NCI-H526 treated with DMSO at 0.1 percent for 48 hours (cell line): ENCODE measurements at regions not wholly inside any gene's neighbourhood (a gene's known extent, or its start where the extent isn't known, plus 50 kb on each side); places are given as distances from the start of the nearest gene placed in this dataset.

ENCODE experiments used
- DNase-seq: peaks from one replicate; lab custom pipeline; 2025; lab: John Stamatoyannopoulos, UW

GRCh38 chr15:93649691-93650235 is 560.8 kb upstream of the RGMA start:
- no peak for DNase-seq

GRCh38 chr15:93646193-93646592 is 557.2 kb upstream of the RGMA start:
- no peak for DNase-seq

DNA sequence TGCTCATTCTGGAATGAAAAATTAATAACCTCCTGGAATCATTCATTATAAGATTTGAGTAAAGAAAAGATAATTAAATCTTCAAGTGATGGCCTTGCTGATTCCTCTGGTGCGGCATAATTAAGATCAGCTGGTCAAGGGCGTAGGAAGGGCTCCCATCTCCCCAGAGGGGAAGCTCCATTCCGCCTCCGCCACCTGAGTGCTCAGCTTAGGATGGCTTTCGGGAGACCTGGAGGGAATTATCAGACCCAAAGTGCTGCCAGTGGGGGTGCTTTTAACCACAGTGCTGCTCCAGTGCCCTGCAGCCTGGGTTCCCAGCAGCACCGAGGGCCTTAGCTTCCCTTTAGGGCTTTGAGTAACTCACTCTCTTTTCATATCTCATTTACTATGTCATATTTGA is 556.6 kb upstream of the RGMA start:
- DNase-seq, result no peak

GRCh38 chr15:93644595-93644994 is 555.6 kb upstream of the RGMA start:
- DNase-seq, result no peak

DNA sequence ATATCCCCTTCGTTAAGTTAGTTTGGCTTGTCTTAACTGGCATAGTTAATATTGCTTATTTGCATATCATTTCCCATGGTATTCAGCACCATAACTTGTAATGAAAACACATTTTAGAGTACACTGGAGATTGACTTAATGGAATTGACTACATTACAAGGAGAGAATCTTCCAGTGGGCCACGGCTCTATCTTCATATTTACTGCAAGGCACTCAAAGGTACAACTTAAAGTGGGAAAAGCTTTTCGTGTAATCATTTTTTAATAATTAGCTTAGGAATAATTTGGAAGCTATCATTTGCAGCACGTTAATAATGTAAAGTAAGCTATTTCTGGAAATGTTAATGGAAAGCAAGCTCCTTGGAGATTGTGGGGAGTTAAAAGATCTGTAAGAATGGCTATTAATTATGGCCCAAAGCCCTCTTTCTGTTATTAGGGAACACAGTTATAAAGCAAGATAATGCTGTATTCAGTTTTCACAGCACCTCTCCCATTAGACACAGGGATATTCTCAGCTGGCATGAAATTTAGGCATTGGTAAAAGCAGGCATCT is 551.5 kb upstream of the RGMA start:
- DNase-seq, result peak; percentile 83

DNA sequence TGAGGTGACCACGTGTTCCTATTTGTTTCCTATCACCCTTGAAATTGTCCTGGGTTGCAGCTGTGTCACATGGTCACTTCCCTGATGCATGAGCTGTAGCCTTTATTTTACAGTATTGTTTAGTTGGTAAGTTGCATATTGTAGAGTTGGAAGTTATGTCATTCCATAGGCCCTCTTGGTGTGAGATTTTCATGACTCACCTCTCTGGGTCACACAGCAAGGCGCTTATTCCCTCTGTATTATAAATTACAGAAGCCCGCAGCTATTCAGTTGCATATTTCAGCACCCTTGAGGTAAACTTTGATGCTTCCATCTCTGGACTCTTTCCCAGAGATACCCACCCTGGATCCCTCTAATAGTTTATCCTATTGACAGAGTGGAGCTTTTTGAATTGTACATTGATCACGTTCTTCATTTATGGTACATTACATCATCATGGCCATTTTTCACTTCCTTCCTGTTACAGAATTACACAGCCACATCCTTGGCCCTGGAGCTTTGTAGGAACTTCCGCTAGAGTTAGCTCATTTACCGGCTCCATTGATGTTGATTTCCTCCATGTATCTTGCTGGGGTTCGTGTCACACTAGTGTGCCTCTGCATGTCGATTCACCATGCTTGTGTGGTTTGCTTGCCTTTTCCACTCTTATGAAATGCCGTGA is 543.1 kb upstream of the RGMA start:
- no peak for DNase-seq

- no peak for DNase-seq
Observed at GRCh38 chr15:93619597-93619996, 530.6 kb upstream of the RGMA start.

GRCh38 chr15:93617443-93617842 is 528.4 kb upstream of the RGMA start:
- DNase-seq, result peak; percentile 6

DNA sequence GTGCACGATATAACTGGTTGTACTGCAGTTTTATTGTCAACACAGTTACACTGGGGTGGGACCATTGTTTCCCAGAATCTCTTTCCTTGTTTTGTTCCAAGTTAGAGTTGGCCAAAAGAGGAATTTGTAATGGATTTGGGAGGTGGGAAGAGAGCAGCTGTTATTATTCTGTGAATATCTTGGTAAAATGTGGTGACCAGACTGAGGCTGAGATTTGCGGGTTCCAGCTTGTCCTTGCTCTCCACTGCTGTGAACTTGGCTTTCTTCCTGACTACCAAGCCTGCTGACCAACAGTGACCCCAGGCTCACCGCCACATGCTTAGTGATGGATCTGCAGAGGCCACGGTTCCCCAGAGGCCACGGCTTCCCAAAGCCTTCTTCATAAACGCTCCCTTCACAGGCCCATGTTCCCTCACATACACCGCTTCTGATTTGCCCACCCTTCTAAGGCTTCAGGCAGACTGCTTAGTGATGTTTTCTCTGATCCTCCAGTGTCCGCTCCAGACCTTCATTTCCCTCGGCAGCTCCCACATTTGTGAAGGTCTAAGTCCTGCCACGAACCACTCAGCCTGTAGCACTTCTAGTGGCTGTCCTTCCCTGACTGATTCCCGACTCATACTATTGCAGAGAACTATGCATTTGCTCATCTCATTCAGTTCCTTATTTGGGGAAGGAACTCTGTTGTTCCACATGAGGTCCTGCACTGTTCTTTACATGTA is 525.5 kb upstream of the RGMA start:
- no peak for DNase-seq

DNA sequence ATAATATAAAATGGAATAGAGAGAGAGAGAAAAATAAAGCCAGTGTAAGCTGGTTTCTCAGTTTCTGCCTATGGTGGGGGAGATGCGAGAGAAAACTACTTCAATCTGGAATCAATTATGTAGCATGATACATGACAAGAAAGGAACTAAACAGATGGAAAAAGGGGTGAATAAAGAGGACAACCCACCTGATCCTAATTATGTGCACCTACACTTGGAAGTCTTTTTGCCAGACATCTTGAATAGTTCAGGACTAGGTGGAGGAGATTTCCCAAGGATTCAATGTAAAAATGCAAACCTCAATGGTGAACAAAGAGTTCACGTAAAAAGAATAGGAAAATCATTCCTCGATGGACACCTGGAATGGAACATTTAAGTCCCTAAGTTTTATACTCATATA is 524.4 kb upstream of the RGMA start:
- no peak for DNase-seq

- no peak for DNase-seq
Observed at GRCh38 chr15:93612953-93613352, 523.9 kb upstream of the RGMA start.

DNA sequence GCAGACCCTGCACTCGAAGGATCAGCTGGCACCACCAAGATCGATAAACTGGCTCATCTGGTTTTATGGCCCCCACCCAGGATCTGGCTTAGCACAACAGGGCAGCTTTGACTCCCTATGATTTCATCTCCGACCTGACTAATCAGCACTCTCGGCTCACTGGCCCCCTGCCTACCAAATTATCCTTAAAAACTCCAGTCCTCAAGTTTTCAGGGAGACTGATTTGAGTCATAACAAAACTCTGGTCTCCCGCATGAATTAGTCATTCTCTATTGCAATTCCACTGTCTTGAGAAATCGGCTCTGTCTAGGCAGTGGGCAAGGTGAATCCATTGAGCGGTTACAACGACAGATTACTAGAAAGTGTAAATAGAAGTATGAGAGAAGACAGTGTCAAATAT is 521.9 kb upstream of the RGMA start:
- no peak for DNase-seq

GRCh38 chr15:93608643-93609148 is 519.7 kb upstream of the RGMA start:
- DNase-seq, result no peak

GRCh38 chr15:93603550-93603949 is 514.5 kb upstream of the RGMA start:
- DNase-seq, result no peak

- DNase-seq, result no peak
Observed at GRCh38 chr15:93587059-93587521, 498.1 kb upstream of the RGMA start.

DNA sequence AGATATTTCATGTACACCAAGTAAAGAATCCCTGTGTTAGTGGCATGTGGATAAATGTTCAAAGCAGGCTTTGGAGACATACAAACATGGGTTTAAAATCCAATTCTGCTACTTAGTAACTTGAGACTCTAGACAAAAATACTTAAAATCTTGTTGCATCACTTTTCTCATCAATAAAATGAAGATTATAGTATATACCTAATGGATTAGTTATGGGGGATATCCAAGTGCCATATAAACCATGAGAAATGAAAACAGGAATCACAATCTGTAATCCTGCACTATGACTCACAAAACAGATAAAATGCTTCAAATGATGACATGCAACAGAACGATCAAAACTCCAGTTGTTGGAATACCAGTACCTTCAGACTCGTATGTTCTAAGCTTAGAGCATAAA is 496.0 kb upstream of the RGMA start:
- DNase-seq, result no peak

GRCh38 chr15:93583968-93584367 is 495.0 kb upstream of the RGMA start:
- no peak for DNase-seq

DNA sequence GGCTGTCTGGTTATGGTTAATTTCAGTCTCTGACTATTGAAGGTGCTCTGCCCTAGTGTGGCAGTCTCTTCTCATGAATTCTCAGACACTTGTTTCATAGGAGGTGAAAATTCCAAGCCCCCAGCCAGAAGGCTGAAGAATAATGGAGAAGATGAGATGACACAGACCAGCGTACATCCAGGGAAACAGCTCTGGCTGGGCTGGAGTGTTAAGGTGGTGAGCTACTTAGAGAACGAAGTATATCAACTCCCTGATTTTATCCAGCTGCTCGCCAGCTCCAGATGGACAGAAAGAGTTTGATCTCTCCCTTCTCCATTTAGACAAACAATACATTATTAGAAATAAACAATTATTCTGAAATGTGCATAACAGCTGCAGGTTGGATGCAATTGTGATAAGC is 494.5 kb upstream of the RGMA start:
- DNase-seq, result no peak

DNA sequence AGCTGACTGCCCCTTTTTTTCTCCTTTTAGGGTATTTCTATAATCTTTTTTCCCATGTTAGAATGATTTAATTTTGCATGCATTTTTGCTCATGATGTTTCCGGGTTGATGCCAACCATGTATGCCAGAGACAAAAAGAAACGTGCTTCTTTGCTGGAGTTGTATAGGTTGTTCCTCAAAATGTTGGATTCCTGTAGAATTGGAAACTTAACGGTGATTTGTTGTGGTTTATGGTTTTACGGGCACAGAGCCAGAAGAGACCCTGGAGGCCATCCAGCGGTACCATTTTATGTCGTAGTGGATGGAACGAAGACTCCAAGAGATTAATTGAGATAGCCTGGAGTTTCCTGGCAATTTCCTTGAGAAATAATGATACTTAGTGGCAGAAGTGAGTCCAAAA is 481.5 kb upstream of the RGMA start:
- DNase-seq, result no peak

GRCh38 chr15:93566762-93567161 is 477.8 kb upstream of the RGMA start:
- DNase-seq, result no peak

DNA sequence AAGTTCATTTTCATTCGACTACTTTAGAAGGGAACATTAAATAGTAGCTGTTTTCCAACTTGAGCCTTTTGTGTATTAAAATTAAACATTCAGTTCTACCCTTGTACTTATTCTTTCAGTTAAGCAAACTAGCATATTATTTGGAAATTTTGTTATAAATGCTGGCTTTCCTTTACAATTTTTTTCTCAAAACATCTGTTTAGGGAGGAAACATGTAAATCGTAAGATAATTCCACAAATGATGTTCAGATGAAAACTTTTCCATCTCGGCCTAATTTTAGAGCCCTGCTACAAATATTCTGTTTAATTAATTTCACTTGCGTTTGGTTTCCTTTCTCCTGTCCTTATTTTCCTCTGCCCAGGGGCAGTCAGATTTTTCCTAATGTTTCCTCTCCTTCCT is 476.2 kb upstream of the RGMA start:
- no peak for DNase-seq

- DNase-seq, result no peak
Observed at GRCh38 chr15:93563218-93563617, 474.2 kb upstream of the RGMA start.
